A172 (cell line): ENCODE measurements at regions not wholly inside any gene's neighbourhood (a gene's known extent, or its start where the extent isn't known, plus 50 kb on each side); places are given as distances from the start of the nearest gene placed in this dataset.
"Not testable (repeated sequence)": the region's sequence is repeated elsewhere in the genome, so short reads cannot be mapped to it uniquely, and the experiment has no call there.

ENCODE experiments used
- DNase-seq: peaks from one replicate; pipeline ENCODE4 v3.0.0-alpha.2; 2015; ENCODE audit warnings: low spot score

- no peak for DNase-seq
These were observed 58.9 kb downstream of the DHRS2 start for GRCh38 chr14:23694949-23695663.

- no peak for DNase-seq
These were observed 59.5 kb downstream of the DHRS2 start for GRCh38 chr14:23695664-23695999.

GRCh38 chr14:23696701-23697239, 60.6 kb downstream of the DHRS2 start:
- DNase-seq = no peak

- no peak for DNase-seq
These were observed 61.5 kb downstream of the DHRS2 start for GRCh38 chr14:23697680-23698079.

GRCh38 chr14:23702656-23703426, 66.7 kb downstream of the DHRS2 start:
- DNase-seq = no peak

GRCh38 chr14:23704890-23705289, 68.7 kb downstream of the DHRS2 start:
- no peak for DNase-seq

- DNase-seq = no peak
These were observed 71.3 kb downstream of the DHRS2 start for GRCh38 chr14:23707415-23707814.

- no peak for DNase-seq
These were observed 72.2 kb downstream of the DHRS2 start for GRCh38 chr14:23708343-23708742.

- DNase-seq = no peak
These were observed 73.8 kb downstream of the DHRS2 start for GRCh38 chr14:23709923-23710322.

GRCh38 chr14:23712287-23712686, 76.1 kb downstream of the DHRS2 start:
- no peak for DNase-seq

- DNase-seq = no peak
These were observed 83.2 kb downstream of the DHRS2 start for GRCh38 chr14:23719225-23719985.

GRCh38 chr14:23722675-23723074, 86.5 kb downstream of the DHRS2 start:
- DNase-seq = no peak

GRCh38 chr14:23723911-23724310, 87.7 kb downstream of the DHRS2 start:
- no peak for DNase-seq

- no peak for DNase-seq
These were observed 89.4 kb downstream of the DHRS2 start for GRCh38 chr14:23725528-23725927.

GRCh38 chr14:23725980-23726710, 90.0 kb downstream of the DHRS2 start:
- DNase-seq = peak; percentile 14

- DNase-seq = peak; percentile 47
These were observed 91.6 kb downstream of the DHRS2 start for GRCh38 chr14:23727566-23728335.

- DNase-seq = no peak
These were observed 92.6 kb downstream of the DHRS2 start for GRCh38 chr14:23728791-23729190.

GRCh38 chr14:23729720-23730387, 93.7 kb downstream of the DHRS2 start:
- DNase-seq = no peak

- no peak for DNase-seq
These were observed 99.2 kb downstream of the DHRS2 start for GRCh38 chr14:23735394-23735793.

- DNase-seq = not testable (repeated sequence)
These were observed 108.2 kb downstream of the DHRS2 start for GRCh38 chr14:23744368-23744767.
